Keratinocyte (primary cell): ENCODE measurements at regions not wholly inside any gene's neighbourhood (a gene's known extent, or its start where the extent isn't known, plus 50 kb on each side); places are given as distances from the start of the nearest gene placed in this dataset.

ENCODE experiments used
- EZH2 ChIP-seq: IDR thresholded peaks from one replicate; pipeline ENCODE4 v1.6.1; 2012; ENCODE audit warnings: inconsistent platforms, mild to moderate bottlenecking, low read length, moderate library complexity
- TF ChIP-seq, protein P1 (sequence below), 3 experiments: IDR thresholded peaks in 1 of 3; conservative IDR thresholded peaks in 1 of 3; optimal IDR thresholded peaks in 1 of 3; 2 replicates in 2 of 3; 3 replicates in 1 of 3; pipeline versions ENCODE3 to v1.5.1; 2011; ENCODE audit warnings: low read length in 3 of 3, mild to moderate bottlenecking in 3 of 3, moderate library complexity in 2 of 3, control low read depth in 1 of 3, inconsistent platforms in 1 of 3; ENCODE audit not compliant: insufficient read depth in 2 of 3; ENCODE audit errors: extremely low read depth in 1 of 3

DNA sequence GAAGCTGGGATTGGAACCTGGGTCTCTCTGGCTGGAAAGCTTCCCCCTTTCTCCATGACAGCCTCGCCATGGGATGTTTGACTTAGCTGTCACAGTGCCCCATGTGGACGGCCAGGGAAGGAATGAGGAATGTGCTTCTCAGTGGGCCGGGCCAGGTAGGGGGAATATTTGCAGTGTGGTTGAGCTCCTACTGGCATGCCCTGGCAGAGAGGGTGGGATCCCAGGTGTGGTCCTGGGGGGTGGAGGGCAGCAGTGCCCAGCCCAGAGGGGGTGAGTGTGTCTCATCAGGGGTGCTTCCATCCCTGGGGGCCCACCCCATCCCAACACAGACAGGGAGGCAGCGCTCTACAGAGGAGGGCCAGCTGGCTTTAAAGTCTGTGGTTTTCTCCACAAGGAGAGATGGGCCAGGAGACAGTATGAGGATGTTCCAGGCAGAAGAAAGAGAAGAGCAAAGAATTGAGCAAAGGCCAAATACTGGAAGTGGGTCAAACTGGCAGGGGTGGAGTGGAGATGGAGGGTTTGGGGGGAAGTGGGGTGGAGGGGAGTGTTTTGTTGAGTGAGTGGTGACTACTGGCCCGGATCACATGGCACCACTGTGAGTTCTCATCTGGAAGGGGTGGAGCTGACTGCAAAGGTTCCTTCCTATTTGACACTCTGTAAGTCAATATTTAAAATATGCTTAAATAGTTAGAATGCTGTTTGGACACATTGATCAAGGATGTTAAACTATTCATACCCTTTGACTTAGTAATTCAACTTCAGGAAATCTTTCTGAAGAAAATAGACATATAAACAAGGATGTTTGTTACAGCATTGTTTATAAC, 94.0 kb downstream of the MYCN start:
- TF ChIP-seq, protein P1, sequence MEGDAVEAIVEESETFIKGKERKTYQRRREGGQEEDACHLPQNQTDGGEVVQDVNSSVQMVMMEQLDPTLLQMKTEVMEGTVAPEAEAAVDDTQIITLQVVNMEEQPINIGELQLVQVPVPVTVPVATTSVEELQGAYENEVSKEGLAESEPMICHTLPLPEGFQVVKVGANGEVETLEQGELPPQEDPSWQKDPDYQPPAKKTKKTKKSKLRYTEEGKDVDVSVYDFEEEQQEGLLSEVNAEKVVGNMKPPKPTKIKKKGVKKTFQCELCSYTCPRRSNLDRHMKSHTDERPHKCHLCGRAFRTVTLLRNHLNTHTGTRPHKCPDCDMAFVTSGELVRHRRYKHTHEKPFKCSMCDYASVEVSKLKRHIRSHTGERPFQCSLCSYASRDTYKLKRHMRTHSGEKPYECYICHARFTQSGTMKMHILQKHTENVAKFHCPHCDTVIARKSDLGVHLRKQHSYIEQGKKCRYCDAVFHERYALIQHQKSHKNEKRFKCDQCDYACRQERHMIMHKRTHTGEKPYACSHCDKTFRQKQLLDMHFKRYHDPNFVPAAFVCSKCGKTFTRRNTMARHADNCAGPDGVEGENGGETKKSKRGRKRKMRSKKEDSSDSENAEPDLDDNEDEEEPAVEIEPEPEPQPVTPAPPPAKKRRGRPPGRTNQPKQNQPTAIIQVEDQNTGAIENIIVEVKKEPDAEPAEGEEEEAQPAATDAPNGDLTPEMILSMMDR (optimal IDR thresholded peaks at IDR 0.05 in 1 of 3, IDR thresholded peaks at IDR 0.05 in 1 of 3, conservative IDR thresholded peaks at IDR 0.05 in 1 of 3; ENCODE audit: extremely low read depth in 1 of 3, insufficient read depth in 2 of 3, low read length in 3 of 3): peak in 2 of 3 experiments; percentile 6 to 15
- no peak for TF ChIP-seq EZH2
